Astrocyte of the spinal cord (primary cell): ENCODE measurements at regions not wholly inside any gene's neighbourhood (a gene's known extent, or its start where the extent isn't known, plus 50 kb on each side); places are given as distances from the start of the nearest gene placed in this dataset.

Experiments used
- DNase-seq: peaks from one replicate; pipeline ENCODE4 v3.0.0; 2011; ENCODE audit warnings: low read depth, low spot score
- H3K4me3 ChIP-seq: 2 replicates; pipeline ENCODE4 v1.5.1; 2011; ENCODE audit warnings: low read depth, mild to moderate bottlenecking, low read length, moderate library complexity
- CTCF ChIP-seq: IDR thresholded peaks from 2 replicates; pipeline ENCODE4 v1.5.1; 2012; ENCODE audit warnings: low read depth, mild to moderate bottlenecking, low read length, inconsistent platforms
- in situ Hi-C: cut with HindIII; loops from 2 replicates; pipeline ENCODE4 v1.10.0; 2017; ENCODE audit warnings: low sequenced_read_pairs

GRCh38 chr2:41432459-41432858 lies 615.4 kb upstream of the PKDCC start:
- no peak overlapping the region for H3K4me3 ChIP-seq
- DNase-seq = no peak
- in situ Hi-C loops = no loop called here
- no peak for TF ChIP-seq CTCF

GRCh38 chr2:41434991-41435390 lies 612.8 kb upstream of the PKDCC start:
- DNase-seq = no peak
- in situ Hi-C loops = no loop called here

GRCh38 chr2:41441958-41442357 lies 605.9 kb upstream of the PKDCC start:
- in situ Hi-C loops = no loop called here
- no peak overlapping the region for H3K4me3 ChIP-seq
- DNase-seq = no peak
- TF ChIP-seq CTCF = no peak

More at GRCh38 chr2:41434991-41435390, 612.8 kb upstream of the PKDCC start:
- no peak for TF ChIP-seq CTCF
- no peak overlapping the region for H3K4me3 ChIP-seq

GRCh38 chr2:41445865-41446264 lies 602.0 kb upstream of the PKDCC start:
- no peak for DNase-seq
- in situ Hi-C loops = no loop called here
- no peak for TF ChIP-seq CTCF
- H3K4me3 ChIP-seq = no peak overlapping the region

GRCh38 chr2:41446266-41446665 lies 601.6 kb upstream of the PKDCC start:
- in situ Hi-C loops = no loop called here
- DNase-seq = no peak
- H3K4me3 ChIP-seq = no peak overlapping the region
- TF ChIP-seq CTCF = no peak

GRCh38 chr2:41448221-41448620 lies 599.6 kb upstream of the PKDCC start:
- H3K4me3 ChIP-seq = no peak overlapping the region
- in situ Hi-C loops = no loop called here
- no peak for TF ChIP-seq CTCF

GRCh38 chr2:41457026-41457425 lies 590.8 kb upstream of the PKDCC start:
- in situ Hi-C loops = no loop called here
- TF ChIP-seq CTCF = no peak
- H3K4me3 ChIP-seq = no peak overlapping the region
- no peak for DNase-seq

More at GRCh38 chr2:41448221-41448620, 599.6 kb upstream of the PKDCC start:
- DNase-seq = no peak
